Mesothelial cell of epicardium (in vitro differentiated cells): ENCODE measurements at regions not wholly inside any gene's neighbourhood (a gene's known extent, or its start where the extent isn't known, plus 50 kb on each side); places are given as distances from the start of the nearest gene placed in this dataset.

ENCODE experiments used
- DNase-seq, 2 experiments: peaks; one replicate each; pipeline ENCODE4 v3.0.0; 2021; ENCODE audit warnings: low spot score in 2 of 2; ENCODE audit not compliant: unreplicated experiment in 2 of 2
- H3K27ac Mint-ChIP-seq: 2 replicates; pipeline ENCODE4 v1.8.0; 2021; ENCODE audit warnings: mixed read lengths
- H3K27me3 Mint-ChIP-seq: 2 replicates; pipeline ENCODE4 v1.8.0; 2021; ENCODE audit warnings: low read depth, mixed read lengths
- H3K36me3 Mint-ChIP-seq: 2 replicates; pipeline ENCODE4 v1.8.0; 2021; ENCODE audit warnings: mixed read lengths
- H3K4me1 Mint-ChIP-seq: 2 replicates; pipeline ENCODE4 v1.8.0; 2021; ENCODE audit warnings: mixed read lengths
- H3K4me3 Mint-ChIP-seq: 2 replicates; pipeline ENCODE4 v1.8.0; 2021; ENCODE audit warnings: mild to moderate bottlenecking, moderate library complexity, mixed read lengths
- H3K9me3 Mint-ChIP-seq: 2 replicates; pipeline ENCODE4 v1.8.0; 2021; ENCODE audit warnings: mixed read lengths
- CTCF ChIP-seq: fragments of 200-600 bp; sonication (generic); IDR thresholded peaks from one replicate; pipeline ENCODE4 v1.5.0; 2021; ENCODE audit warnings: antibody characterized with exemption; ENCODE audit not compliant: unreplicated experiment

- no peak overlapping the region for H3K27ac Mint-ChIP-seq
These were observed 106.8 kb upstream of the IGF1R start for GRCh38 chr15:98541519-98541918.

DNA sequence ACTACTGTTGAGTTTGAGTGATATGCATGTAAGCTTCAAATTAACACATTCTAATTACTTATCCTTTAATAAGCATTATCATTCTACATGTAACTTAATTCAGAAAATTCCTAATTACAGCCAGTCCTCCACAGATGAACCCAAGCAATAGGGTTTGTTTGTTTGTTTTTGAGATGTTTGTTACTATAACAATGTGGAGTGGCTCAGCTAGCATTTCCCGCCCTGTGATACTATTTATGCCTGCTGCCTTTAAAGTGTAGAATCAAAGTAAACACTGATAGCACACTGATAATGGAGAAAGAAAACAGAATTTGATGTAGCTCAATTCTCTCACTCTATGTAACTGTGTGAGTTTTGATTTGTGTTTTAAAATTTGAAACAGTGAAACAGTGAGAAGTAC lies 105.1 kb upstream of the IGF1R start:
- H3K27ac Mint-ChIP-seq: no peak overlapping the region
- no peak for TF ChIP-seq CTCF
- no peak for DNase-seq
- peaks cover 45% of the 10 kb centered on the region for H3K27me3 Mint-ChIP-seq
- H3K4me3 Mint-ChIP-seq: no peak overlapping the region
- no peaks in the 10 kb centered on the region for H3K9me3 Mint-ChIP-seq
- H3K36me3 Mint-ChIP-seq: no peaks in the 10 kb centered on the region
- H3K4me1 Mint-ChIP-seq: peaks cover 10% of the 10 kb centered on the region

More at GRCh38 chr15:98541519-98541918, 106.8 kb upstream of the IGF1R start:
- no peak for TF ChIP-seq CTCF
- Mint-ChIP-seq H3K36me3 (no peaks in the 10 kb centered on the region), H3K4me3 (no peak overlapping the region), H3K9me3 (no peaks in the 10 kb centered on the region), H3K27me3 (peaks cover 42% of the 10 kb centered on the region), H3K4me1 (no peaks in the 10 kb centered on the region)
- DNase-seq: no peak

- H3K36me3 Mint-ChIP-seq: no peaks in the 10 kb centered on the region
- H3K27ac Mint-ChIP-seq: no peak overlapping the region
- no peak overlapping the region for H3K4me3 Mint-ChIP-seq
- peaks cover 15% of the 10 kb centered on the region for H3K4me1 Mint-ChIP-seq
- H3K9me3 Mint-ChIP-seq: peaks cover 4% of the 10 kb centered on the region
- DNase-seq: no peak
- TF ChIP-seq CTCF: no peak
- peaks cover 45% of the 10 kb centered on the region for H3K27me3 Mint-ChIP-seq
These were observed 102.0 kb upstream of the IGF1R start for GRCh38 chr15:98546329-98546728.

DNA sequence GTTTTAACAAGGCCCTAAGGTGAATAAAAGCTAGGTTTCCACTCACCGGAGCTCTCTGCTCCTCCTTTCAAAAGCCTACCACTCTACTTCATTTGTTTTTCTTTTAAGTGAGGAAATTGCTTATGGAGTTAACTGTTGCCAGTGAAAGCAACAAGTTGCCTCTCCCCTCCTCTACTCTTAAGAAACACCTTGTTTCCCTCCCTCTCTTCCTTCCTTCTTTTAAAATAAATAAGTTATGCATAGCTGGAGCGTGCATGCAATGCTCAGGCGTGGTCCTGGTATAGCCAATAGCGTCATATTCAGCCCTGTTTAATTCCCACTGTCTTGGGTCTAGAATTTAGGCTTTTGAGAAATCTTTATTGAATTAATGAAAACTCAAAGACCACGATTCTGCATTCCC lies 101.1 kb upstream of the IGF1R start:
- peaks cover 15% of the 10 kb centered on the region for H3K4me1 Mint-ChIP-seq
- peaks cover 4% of the 10 kb centered on the region for H3K9me3 Mint-ChIP-seq
- peak overlapping the region; percentile 73 for H3K4me3 Mint-ChIP-seq
- H3K27ac Mint-ChIP-seq: no peak overlapping the region
- DNase-seq: no peak
- H3K27me3 Mint-ChIP-seq: peaks cover 45% of the 10 kb centered on the region
- H3K36me3 Mint-ChIP-seq: no peaks in the 10 kb centered on the region
- TF ChIP-seq CTCF: no peak

DNA sequence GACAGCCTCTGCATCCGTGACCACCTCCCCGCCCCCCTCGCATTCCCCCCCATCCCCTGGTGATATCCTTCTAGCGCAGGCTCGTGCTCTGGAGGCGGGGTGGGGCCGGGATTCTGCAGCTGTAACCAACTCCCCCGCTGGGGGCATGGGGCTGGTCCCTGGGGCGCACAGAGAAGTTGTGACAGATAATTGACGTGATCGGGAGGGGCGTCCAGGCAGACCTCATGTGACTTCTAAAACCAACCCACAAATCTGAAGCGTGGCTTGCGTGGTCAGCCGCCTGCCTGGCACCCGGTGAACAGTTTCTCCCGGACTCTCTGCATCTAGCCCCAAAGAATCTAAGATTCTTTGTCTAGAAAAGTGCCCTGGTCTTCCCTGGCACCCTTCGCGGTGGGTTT lies 100.6 kb upstream of the IGF1R start:
- Mint-ChIP-seq H3K36me3 (no peaks in the 10 kb centered on the region), H3K27me3 (peaks cover 46% of the 10 kb centered on the region), H3K9me3 (peaks cover 4% of the 10 kb centered on the region), H3K4me1 (peaks cover 15% of the 10 kb centered on the region), H3K4me3 (peak overlapping the region; percentile 73), H3K27ac (peak overlapping the region; percentile 20)
- DNase-seq: no peak
- no peak for TF ChIP-seq CTCF
